ENCODE measurements at regions not wholly inside any gene's neighbourhood (a gene's known extent, or its start where the extent isn't known, plus 50 kb on each side); places are given as distances from the start of the nearest gene placed in this dataset.

GRCh38 chr10:47053081-47053798 lies 142.0 kb downstream of the PTPN20 start:
- no peak for DNase-seq (ENCODE audit: low read depth, low spot score)

DNA sequence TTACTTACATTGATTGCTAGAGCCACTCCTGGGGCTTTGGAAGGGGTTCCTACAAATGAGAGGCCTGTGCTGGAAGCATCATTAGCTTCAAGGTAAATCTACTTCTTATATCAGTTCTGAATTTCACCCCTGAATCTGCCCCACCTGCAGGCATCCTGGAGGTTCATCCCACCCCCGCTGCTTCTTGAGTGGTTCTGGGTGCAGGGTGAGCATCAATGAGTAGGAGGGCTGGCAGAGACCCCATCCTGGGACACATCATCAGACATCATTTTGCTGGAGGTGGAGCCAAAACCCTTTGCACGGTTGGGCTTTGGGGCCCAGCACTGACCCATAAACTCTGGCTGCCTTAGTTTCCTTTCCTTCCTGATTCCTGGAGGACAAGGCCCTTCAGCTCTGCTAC lies 143.7 kb downstream of the PTPN20 start:
- DNase-seq (ENCODE audit: low read depth, low spot score) = no peak

DNA sequence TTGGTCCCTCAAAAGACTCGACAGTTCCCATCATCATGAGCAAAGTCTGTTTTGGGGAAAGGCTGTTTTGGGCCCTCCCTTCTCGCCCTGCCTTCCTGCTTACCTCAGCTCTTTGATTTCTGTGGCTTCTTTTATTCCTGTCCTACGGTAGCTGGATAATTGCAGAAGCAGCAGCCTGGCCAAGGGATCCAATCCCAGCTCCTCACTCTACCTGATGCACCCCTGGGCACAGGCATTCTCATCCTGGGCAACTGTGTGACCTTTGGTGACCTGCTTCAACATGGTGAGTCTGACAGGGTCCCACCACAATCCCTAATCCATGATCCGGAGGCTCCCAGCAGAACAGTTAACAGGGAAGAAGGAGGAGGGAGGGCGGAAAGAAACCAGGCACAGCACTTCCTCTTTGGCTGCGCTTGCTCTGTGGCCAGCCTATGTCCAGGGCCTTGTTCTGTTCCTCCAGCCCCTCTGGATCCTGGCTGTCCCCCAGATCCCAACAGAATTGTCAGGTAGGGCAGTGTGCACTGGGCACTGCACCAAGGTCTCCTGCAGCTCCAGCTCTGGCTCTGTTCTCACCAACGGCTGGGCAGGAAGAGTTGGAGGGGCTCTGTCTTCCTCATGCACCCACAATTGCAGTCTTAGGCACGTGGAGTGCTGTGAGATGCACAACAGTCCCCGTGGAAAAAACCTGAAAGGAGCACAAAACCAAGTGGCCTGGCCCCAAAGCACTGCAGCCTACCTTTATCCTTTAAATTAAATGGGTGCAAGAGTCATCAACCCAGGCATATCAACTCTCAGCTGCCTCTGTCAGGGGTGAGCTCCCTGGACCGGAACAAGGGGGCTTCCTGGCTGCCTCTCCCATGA lies 144.4 kb downstream of the PTPN20 start:
- no peak for DNase-seq (ENCODE audit: low read depth, low spot score)

GRCh38 chr10:47056247-47056510 lies 145.0 kb downstream of the PTPN20 start:
- no peak for DNase-seq (ENCODE audit: low read depth, low spot score)

DNA sequence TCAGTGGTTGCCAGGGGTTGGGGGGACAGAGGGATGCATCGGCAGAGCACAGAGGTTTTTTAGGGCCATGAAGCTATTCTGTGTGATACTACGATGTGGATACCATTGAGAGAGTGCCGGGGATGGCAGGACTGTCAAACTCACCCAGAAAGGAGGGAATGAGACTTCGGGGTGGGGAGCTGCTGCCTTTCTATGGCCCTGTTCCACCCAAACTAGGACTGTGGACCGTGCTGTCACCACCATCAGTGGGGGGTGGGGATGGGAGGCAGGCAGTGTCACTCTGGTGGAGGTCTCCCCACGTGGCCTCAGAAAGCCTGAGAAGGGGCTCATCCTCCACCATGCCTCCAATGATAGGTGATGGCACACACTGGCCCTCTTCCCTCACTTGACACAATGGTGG lies 146.2 kb downstream of the PTPN20 start:
- DNase-seq (ENCODE audit: low read depth, low spot score) = no peak

GRCh38 chr10:47058032-47058702 lies 146.9 kb downstream of the PTPN20 start:
- no peak for DNase-seq (ENCODE audit: low read depth, low spot score)

DNA sequence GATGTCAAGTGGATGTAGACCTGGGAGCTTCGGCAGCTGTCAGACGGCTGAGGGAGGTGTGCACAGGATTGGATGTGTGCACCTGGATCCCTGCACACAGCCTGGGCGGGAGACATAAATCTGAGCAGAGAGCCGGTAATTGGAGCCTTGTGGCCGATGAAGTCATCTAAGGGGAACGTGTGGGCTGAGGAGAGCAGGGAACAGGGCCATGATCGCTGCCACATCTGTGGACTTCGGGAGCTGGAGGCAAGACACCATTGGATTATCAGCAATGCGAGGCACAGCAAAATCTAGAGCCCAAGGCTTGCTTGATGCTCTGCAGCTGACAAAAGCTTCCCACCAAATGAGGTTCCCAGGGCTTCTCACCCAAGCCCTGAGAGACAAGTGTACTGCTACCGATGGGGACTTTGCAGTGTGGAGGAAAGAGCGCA lies 147.7 kb downstream of the PTPN20 start:
- DNase-seq (ENCODE audit: low read depth, low spot score) = no peak

DNA sequence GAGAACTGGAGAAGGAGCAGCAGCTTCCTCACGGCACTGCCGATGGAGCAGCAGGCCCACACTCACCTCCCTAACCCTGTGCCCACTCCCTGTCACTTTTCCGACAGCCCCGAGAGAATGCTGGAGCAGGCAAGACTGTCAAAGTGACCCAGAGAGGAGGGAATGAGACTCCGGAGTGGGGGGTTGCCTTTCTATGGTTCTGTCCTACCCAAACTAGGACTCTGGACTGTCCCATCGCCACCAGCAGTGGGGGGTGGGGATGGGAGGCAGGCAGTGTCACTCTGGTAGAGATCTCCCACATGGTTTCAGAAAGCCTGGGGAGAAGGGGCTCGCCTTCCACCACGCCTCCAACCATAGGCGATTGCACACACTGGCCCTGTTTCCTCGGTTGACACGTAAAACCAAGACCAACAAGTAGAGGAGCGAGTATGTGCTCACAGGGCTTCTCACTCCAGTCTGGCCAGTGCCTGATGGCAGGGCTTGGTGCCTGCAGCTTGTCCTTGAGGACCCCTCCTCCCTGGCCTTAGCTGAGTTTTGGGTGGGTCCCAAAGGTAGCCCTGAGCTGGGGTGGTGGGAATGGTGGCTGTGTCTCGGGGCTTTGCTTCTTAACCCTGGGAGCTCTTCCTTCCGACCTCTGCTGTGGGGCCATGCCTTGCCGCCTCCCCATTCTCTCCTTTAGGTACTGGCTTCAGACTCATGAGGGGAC lies 148.5 kb downstream of the PTPN20 start:
- DNase-seq (ENCODE audit: low read depth, low spot score) = no peak

DNA sequence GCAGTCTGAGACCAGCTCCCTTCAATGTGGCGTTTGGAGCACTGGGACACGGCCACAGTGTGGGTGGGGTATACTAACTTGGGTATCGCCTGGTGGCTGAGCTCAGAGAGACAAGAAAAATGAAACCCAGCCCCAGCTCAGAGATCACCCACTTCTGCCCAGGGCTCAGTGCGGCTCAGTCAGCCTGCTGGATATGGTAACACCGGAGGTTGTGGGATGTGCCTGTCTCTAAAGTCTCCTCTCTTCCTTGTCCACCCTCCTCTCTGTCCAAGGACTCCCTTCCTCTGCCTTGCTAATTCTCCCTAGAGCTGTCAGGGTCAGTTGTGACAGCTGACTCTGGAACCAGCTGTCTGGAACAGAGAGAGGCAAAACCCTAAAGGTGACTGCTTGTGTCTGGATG lies 149.1 kb downstream of the PTPN20 start:
- no peak for DNase-seq (ENCODE audit: low read depth, low spot score)

DNA sequence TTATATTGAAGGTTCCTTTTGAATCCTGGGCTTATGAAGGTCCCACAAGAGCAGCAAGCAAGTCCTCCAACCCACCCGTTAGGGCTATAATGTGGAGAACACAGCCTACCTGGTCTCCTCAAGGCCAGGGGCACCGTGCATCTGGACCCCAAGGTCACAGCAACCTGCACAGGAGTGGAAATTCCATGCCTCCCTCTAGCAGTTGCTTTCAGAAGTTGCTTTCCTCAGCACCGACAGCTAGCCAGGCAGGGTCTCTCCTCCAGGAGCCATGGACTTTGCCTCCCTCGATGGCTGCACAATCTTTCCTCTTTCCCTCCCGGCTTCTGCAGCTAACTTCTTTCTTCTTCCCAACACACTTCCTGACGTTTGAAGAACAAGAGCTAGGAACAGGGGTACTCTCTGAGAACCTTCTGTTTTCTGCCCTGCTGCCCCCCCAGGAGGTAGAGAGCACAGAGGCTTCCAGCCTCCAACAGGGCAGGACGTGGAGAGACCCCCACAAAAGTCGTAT lies 149.8 kb downstream of the PTPN20 start:
- DNase-seq (ENCODE audit: low read depth, low spot score) = no peak

GRCh38 chr10:47061776-47062175 lies 150.5 kb downstream of the PTPN20 start:
- no peak for DNase-seq (ENCODE audit: low read depth, low spot score)

DNA sequence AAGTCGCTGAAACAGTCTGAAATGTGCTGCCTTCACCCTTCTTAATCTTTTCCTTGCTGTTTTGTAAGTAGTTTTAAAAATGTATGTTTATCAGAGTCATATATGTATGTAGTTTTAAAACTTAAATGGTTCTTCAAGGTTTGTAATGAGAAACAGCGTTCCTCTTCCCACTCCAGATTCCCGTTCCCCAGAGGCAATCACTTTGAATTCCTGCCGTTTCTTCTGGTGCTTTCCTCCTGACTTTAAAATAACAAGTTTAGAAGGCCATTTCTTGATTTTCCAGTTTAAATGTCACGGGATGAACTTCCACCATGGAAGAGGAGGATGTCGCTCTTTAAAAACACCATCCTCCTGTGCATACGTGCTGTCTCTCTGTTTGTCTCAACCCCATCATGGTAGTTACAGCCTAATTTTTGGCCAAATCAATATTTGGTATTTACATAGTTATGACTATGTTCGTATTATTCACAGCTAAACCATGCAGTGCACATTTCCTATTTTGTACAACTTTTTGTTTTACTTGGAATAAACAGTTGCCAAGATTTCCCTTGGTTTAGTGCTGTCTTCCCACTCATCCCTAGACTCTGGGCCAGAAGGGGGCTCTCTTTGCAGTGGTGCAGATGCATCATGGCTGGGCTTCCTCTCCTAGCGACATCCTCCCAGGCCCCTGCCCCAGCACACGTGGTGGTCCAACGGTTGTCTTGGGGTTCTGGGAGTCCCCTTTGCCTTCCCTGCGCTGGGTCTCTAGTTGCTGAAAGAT lies 151.4 kb downstream of the PTPN20 start:
- DNase-seq (ENCODE audit: low read depth, low spot score) = no peak

DNA sequence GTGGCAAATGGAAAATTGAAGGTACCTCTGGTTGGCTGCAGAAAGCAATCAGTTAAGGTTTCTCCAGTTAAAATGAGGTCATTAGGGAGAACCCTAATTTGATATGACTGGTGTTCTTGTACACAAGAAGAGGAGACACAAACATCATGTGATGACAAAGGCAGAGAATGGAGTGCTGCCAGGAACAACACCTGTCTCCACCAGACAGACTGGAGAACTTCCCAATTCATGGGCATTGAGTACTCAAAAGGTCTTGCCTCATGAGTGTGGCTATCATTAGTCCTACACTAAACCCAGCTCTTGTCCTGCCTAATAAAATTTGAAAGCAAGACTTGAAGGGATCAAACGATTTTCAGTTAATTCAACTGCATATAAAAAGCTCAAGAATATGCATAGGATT lies 152.6 kb downstream of the PTPN20 start:
- DNase-seq (ENCODE audit: low read depth, low spot score) = no peak

DNA sequence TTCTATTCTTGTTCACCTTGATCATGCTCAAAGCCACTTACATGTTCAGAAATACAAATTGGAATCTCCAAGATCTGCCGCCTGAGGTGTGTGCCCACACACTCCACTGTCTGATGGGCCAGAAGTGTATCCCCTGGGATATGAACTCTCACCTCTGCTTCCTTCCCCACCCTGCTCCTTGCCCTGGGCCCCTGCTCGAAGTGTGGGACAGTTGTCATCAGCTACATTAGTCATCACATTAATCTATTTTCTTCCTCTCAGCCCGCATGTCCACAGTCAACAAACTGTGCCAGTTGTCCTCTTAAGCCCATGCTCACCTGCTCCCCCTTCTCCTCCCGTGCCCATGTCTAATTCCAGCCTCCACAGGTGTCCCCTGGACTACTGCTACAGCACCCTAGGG lies 154.7 kb downstream of the PTPN20 start:
- no peak for DNase-seq (ENCODE audit: low read depth, low spot score)

- no peak for DNase-seq (ENCODE audit: low read depth, low spot score)
These were observed 157.0 kb downstream of the PTPN20 start for GRCh38 chr10:47067949-47068940.

DNA sequence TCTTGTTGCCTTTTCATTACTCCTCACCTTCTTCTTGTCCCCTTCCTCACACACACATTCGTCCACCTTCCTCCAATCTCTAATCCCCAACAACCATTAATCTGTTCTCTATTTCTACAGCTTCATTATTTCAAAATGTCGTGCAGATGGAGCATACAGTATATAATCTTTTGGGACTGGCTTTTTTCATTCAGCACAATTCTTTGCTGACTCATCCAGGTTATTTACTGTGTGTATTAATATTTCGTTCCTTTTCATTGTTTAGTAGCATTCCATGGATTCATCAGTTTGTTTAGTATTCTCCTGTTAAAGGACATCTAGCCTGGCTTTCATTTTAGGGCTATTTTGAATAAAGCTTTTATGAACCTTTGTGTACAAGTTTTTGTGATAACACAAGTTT lies 159.3 kb downstream of the PTPN20 start:
- DNase-seq (ENCODE audit: low read depth, low spot score) = no peak

GRCh38 chr10:47071891-47072290 lies 160.7 kb downstream of the PTPN20 start:
- no peak for DNase-seq (ENCODE audit: low read depth, low spot score)

DNA sequence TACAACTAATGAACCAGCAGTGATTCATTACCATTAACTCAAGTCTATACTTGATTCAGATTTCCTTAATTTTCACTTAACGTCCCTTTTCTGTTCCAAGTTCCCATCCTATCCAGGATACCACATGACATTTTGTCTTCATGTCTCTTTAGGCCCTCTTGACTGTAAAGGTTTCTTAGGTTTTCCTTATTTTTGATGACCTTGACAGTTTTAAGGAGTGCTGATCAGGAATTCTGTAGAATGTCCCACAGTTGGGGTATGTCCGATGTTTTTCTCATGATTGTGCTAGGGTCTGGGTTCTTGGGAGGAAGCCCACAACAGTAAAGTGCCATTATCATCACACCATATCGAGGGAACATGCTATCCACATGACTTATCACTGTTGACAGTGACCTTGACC lies 162.7 kb downstream of the PTPN20 start:
- DNase-seq (ENCODE audit: low read depth, low spot score) = no peak

- no peak for DNase-seq (ENCODE audit: low read depth, low spot score)
These were observed 165.7 kb downstream of the PTPN20 start for GRCh38 chr10:47076949-47077361.

DNA sequence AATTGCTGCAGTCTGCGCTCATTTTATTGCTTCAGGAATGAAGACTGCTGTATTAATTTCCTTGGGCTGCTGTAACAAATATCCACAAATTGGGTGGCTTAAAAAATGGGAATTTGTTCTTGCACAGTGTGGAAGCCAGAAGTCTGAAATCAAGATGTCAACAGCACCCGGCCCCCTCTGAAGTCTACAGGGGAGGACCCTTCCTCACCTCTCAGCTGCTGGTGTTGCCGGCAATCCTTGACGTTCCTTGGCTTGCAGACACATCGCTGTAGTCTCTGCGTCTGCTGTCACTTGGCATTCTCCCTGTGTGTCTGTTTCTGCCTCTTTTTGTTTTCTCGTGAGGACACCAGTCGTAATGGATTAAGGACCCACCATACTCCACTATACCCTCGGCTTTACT lies 166.2 kb downstream of the PTPN20 start:
- DNase-seq (ENCODE audit: low read depth, low spot score) = no peak
